PC-3 (cell line): ENCODE measurements at regions not wholly inside any gene's neighbourhood (a gene's known extent, or its start where the extent isn't known, plus 50 kb on each side); places are given as distances from the start of the nearest gene placed in this dataset.

ENCODE experiments used
- ATAC-seq: fragments of 200-7000 bp; cut with Tn5 transposase; 2 replicates; pipeline ENCODE4 v1.9.1; 2020; ENCODE audit warnings: mild to moderate bottlenecking, moderate library complexity
- BruUV-seq: library from RNA; stranded (reverse); fragments of 400-500 nt; replicated peaks from 2 replicates; lab custom pipeline; 2021; lab: Mats Ljungman, UMichigan
- CTCF ChIA-PET: fragments of 300-600 bp; sonication (Branson Sonifier 250); formaldehyde crosslinking; loops from one replicate; lab custom pipeline; 2022; ENCODE audit warnings: antibody characterized with exemption; lab: Charles Lee
- POLR2A ChIA-PET: fragments of 300-600 bp; sonication (Branson Sonifier 250); formaldehyde crosslinking; loops from one replicate; lab custom pipeline; 2022; ENCODE audit warnings: antibody characterized with exemption; ENCODE audit not compliant: unreplicated experiment; lab: Charles Lee
- DNase-seq: peaks from one replicate; pipeline ENCODE4 v3.0.0-alpha.2; 2015
- H2AFZ ChIP-seq: fragments of 300-600 bp; sonication (generic); 2 replicates; pipeline ENCODE4 v1.6.0; 2016; ENCODE audit warnings: antibody characterized with exemption, low read length
- H3F3A ChIP-seq: fragments of 300-600 bp; sonication (generic); one replicate; pipeline ENCODE4 v1.6.0; 2017; ENCODE audit warnings: antibody characterized with exemption, low read length, control low read depth, mild to moderate bottlenecking; ENCODE audit not compliant: unreplicated experiment
- H3K27ac ChIP-seq: fragments of 300-600 bp; sonication (generic); 2 replicates; pipeline ENCODE4 v1.5.1; 2016; ENCODE audit warnings: mild to moderate bottlenecking, low read length
- H3K27me3 ChIP-seq: fragments of 300-600 bp; sonication (generic); 2 replicates; pipeline ENCODE4 v1.6.1; 2016; ENCODE audit warnings: low read length, mixed read lengths
- H3K36me3 ChIP-seq: fragments of 300-600 bp; sonication (generic); 2 replicates; pipeline ENCODE4 v1.6.1; 2016; ENCODE audit warnings: low read depth, mixed run types, low read length, mixed read lengths
- H3K4me1 ChIP-seq: fragments of 300-600 bp; sonication (generic); 2 replicates; pipeline ENCODE4 v1.5.1; 2016; ENCODE audit warnings: low read length; ENCODE audit not compliant: insufficient read depth
- H3K4me2 ChIP-seq: fragments of 300-600 bp; sonication (generic); 2 replicates; pipeline ENCODE4 v1.6.0; 2016; ENCODE audit warnings: low read length
- H3K4me3 ChIP-seq: fragments of 300-600 bp; sonication (generic); 2 replicates; pipeline ENCODE4 v1.5.1; 2016; ENCODE audit warnings: mild to moderate bottlenecking, low read length, mixed read lengths
- H3K79me2 ChIP-seq: fragments of 300-600 bp; sonication (generic); 2 replicates; pipeline ENCODE4 v1.6.1; 2017; ENCODE audit warnings: low read length, mixed read lengths
- H3K9ac ChIP-seq: fragments of 300-600 bp; sonication (generic); 2 replicates; pipeline ENCODE4 v1.6.0; 2016; ENCODE audit warnings: mild to moderate bottlenecking, low read length
- H3K9me2 ChIP-seq: fragments of 300-600 bp; sonication (generic); replicated peaks from 2 replicates; pipeline ENCODE4 v1.6.1; 2016; ENCODE audit warnings: mixed run types, low read length, mixed read lengths
- H3K9me3 ChIP-seq: fragments of 300-600 bp; sonication (generic); 2 replicates; pipeline ENCODE4 v1.6.1; 2016; ENCODE audit warnings: low read length, mixed read lengths
- H4K20me1 ChIP-seq: fragments of 300-600 bp; sonication (generic); 2 replicates; pipeline ENCODE4 v1.6.1; 2016; ENCODE audit warnings: low read length, mixed read lengths
- EZH2 ChIP-seq: fragments of 300-600 bp; sonication (generic); IDR thresholded peaks from one replicate; pipeline ENCODE4 v1.6.1; 2017; ENCODE audit warnings: antibody characterized with exemption, mild to moderate bottlenecking, low read length; ENCODE audit not compliant: unreplicated experiment
- EZH2phosphoT487 ChIP-seq: fragments of 300-600 bp; sonication (generic); IDR thresholded peaks from 2 replicates; pipeline ENCODE4 v1.6.1; 2018; ENCODE audit warnings: mild to moderate bottlenecking, antibody characterized with exemption, low read length, borderline replicate concordance
- intact Hi-C: fragments of 100-400 bp; cut with micrococcal nuclease; formaldehyde crosslinking; loops from 2 replicates; pipeline ENCODE4 v1.9.0; 2023
- TF ChIP-seq, protein P1 (sequence below): fragments of 300-600 bp; sonication (generic); conservative IDR thresholded peaks from 2 replicates; pipeline ENCODE4 v1.5.1; 2017; ENCODE audit warnings: antibody characterized with exemption, low read depth, mild to moderate bottlenecking, low read length

DNA sequence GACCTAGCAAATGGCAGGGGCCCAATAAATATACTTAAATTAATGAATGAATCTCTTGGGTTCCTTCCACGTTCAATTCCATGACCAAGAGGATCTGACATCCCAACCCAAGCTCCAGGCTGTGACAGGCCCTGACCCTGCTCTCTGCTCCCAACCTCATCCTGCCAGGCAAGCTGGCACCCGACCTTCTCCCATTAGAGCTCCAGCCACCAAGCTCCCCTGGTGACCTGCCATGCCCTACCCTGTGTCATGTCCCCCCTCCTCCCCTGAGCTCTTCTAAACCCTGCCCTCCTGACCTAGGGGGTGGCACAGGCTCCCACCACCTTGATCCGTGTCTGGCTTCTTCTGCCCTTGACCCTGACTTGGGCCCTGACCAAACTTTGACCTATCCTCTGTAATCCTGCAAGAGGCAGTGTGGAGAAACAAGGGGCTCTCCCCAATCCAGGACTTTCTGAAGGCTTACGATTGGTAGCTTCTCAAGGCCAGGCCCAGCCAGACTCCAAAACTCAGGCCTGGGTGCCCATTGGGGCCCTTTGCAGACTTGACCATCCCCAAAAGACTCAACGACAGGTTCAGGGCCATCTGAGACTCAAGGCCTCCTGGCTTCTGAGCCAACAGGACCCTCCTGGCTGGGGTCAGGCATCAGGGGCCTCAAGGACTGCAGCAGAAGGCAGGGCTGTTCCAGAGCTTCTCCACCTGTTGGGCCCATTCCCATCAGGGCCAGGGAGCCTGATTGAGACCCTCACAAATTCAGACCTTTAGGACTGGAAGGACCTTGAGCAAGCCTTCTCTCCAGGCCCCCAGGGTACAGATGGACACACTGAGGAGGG lies 249.0 kb downstream of the PTPRU start:
- no TSS peak for BruUV-seq
- ATAC-seq (no peak), DNase-seq (no peak)
- Histone ChIP-seq H3K27ac (no peak overlapping the region), H3K9ac (no peak overlapping the region), H2AFZ (no peak overlapping the region), H3K4me2 (no peak overlapping the region), H4K20me1 (no peaks in the 10 kb centered on the region), H3K36me3 (no peaks in the 10 kb centered on the region), H3F3A (no peaks in the 10 kb centered on the region), H3K9me3 (no peaks in the 10 kb centered on the region), H3K4me1 (no peaks in the 10 kb centered on the region), H3K9me2 (no peaks in the 10 kb centered on the region), H3K4me3 (no peak overlapping the region), H3K79me2 (no peaks in the 10 kb centered on the region), H3K27me3 (peaks cover 9% of the 10 kb centered on the region)
- TF ChIP-seq, protein P1, sequence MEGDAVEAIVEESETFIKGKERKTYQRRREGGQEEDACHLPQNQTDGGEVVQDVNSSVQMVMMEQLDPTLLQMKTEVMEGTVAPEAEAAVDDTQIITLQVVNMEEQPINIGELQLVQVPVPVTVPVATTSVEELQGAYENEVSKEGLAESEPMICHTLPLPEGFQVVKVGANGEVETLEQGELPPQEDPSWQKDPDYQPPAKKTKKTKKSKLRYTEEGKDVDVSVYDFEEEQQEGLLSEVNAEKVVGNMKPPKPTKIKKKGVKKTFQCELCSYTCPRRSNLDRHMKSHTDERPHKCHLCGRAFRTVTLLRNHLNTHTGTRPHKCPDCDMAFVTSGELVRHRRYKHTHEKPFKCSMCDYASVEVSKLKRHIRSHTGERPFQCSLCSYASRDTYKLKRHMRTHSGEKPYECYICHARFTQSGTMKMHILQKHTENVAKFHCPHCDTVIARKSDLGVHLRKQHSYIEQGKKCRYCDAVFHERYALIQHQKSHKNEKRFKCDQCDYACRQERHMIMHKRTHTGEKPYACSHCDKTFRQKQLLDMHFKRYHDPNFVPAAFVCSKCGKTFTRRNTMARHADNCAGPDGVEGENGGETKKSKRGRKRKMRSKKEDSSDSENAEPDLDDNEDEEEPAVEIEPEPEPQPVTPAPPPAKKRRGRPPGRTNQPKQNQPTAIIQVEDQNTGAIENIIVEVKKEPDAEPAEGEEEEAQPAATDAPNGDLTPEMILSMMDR, result no peak
- TF ChIP-seq EZH2phosphoT487, result no peak
- TF ChIP-seq EZH2, result no peak
- CTCF ChIA-PET, result no interaction called here
- POLR2A ChIA-PET, result no interaction called here
- intact Hi-C loops, result no loop called here

DNA sequence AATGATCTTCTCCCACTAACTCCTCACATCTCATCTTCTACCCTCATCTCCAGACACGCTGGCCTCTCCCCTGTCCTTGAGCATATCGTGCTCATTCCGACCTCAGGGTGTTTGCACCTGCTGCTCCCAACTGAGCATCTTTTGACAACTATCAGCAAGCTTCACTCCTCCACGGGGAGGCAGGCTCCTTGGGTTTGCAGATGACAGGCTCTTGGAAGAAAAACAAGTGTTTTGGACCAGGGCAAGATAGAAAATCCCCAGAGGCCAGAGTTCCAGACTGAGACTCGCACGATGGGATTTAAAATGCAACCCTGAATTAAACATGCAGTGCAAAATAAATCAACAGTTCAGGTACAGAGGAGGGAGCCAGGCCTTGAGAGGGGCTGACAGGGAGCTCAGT lies 246.7 kb downstream of the PTPRU start:
- no peaks in the 10 kb centered on the region for H3K9me2 ChIP-seq
- H3K79me2 ChIP-seq, result no peaks in the 10 kb centered on the region
- H2AFZ ChIP-seq, result no peak overlapping the region
- H3K9me3 ChIP-seq, result no peaks in the 10 kb centered on the region
- ATAC-seq (no peak), DNase-seq (no peak)
- TF ChIP-seq EZH2phosphoT487 (no peak), EZH2 (no peak)
- TF ChIP-seq, protein P1, result no peak
- no peaks in the 10 kb centered on the region for H3K4me1 ChIP-seq
- H3K36me3 ChIP-seq, result no peaks in the 10 kb centered on the region
- CTCF ChIA-PET, result no interaction called here
- H3K4me3 ChIP-seq, result no peak overlapping the region
- no peak overlapping the region for H3K27ac ChIP-seq
- intact Hi-C loops, result no loop called here
- no peaks in the 10 kb centered on the region for H3F3A ChIP-seq
- POLR2A ChIA-PET, result interaction anchor here (0.5 kb wide), 1 partner anchor 1235 kb away, joined by 4 read pairs; no protein-coding TSS in a partner anchor
- H3K4me2 ChIP-seq, result no peak overlapping the region
- no peak overlapping the region for H3K9ac ChIP-seq
- peaks cover 23% of the 10 kb centered on the region for H3K27me3 ChIP-seq
- BruUV-seq, result no TSS peak
- no peaks in the 10 kb centered on the region for H4K20me1 ChIP-seq

GRCh38 chr1:29482064-29482463 lies 245.7 kb downstream of the PTPRU start:
- no peaks in the 10 kb centered on the region for H3K4me1 ChIP-seq
- H3K36me3 ChIP-seq, result no peaks in the 10 kb centered on the region
- no peaks in the 10 kb centered on the region for H3K79me2 ChIP-seq
- ChIA-PET CTCF (no interaction called here), POLR2A (no interaction called here)
- BruUV-seq, result no TSS peak
- DNase-seq, result no peak
- no peaks in the 10 kb centered on the region for H3K9me3 ChIP-seq
- H3K9ac ChIP-seq, result no peak overlapping the region
- peaks cover 32% of the 10 kb centered on the region for H3K27me3 ChIP-seq
- H2AFZ ChIP-seq, result no peak overlapping the region
- no peaks in the 10 kb centered on the region for H4K20me1 ChIP-seq
- intact Hi-C loops, result no loop called here
- ATAC-seq, result no peak
- H3K4me3 ChIP-seq, result no peak overlapping the region
- H3F3A ChIP-seq, result no peaks in the 10 kb centered on the region
- TF ChIP-seq EZH2phosphoT487, result no peak
- no peak overlapping the region for H3K4me2 ChIP-seq
- no peaks in the 10 kb centered on the region for H3K9me2 ChIP-seq
- no peak overlapping the region for H3K27ac ChIP-seq
